ENCODE measurements at regions not wholly inside any gene's neighbourhood (a gene's known extent, or its start where the extent isn't known, plus 50 kb on each side); places are given as distances from the start of the nearest gene placed in this dataset.

GRCh38 chr3:117433427-117433826 is 723.8 kb downstream of the TUSC7 start:
- H3K4me3 Mint-ChIP-seq, result no peak overlapping the region
- no peaks in the 10 kb centered on the region for H3K36me3 Mint-ChIP-seq (ENCODE audit: low read depth)
- no peak overlapping the region for H3K27ac Mint-ChIP-seq
- Histone ChIP-seq H3K9me3 (ENCODE audit: control insufficient read depth in 1 of 2, insufficient read depth in 1 of 2, low read length in 2 of 2) (no peaks in the 10 kb centered on the region), H3K36me3 (ENCODE audit: insufficient read depth, low read length) (no peaks in the 10 kb centered on the region), H3K4me1 (ENCODE audit: insufficient read depth, low read length) (no peaks in the 10 kb centered on the region), H3K27ac (ENCODE audit: low read depth in 1 of 2, low read length in 2 of 2) (no peak overlapping the region), H3K4me3 (ENCODE audit: low read length) (no peak overlapping the region), H3K27me3 (ENCODE audit: control insufficient read depth in 1 of 2, insufficient read depth in 2 of 2, low read length in 2 of 2) (no peaks in the 10 kb centered on the region)
- no peaks in the 10 kb centered on the region for H3K4me1 Mint-ChIP-seq (ENCODE audit: low read depth)
- DNase-seq, result no peak
- no peak for ATAC-seq (ENCODE audit: poor library complexity)
- intact Hi-C loops (cut with DNase I, micrococcal nuclease), result no loop called here
- no peak for TF ChIP-seq CTCF (IDR thresholded peaks at IDR 0.05)
- H3K9me3 Mint-ChIP-seq, result no peaks in the 10 kb centered on the region
- CTCF ChIA-PET, result no interaction called here
- no peaks in the 10 kb centered on the region for H3K27me3 Mint-ChIP-seq
- POLR2A ChIA-PET, result no interaction called here

DNA sequence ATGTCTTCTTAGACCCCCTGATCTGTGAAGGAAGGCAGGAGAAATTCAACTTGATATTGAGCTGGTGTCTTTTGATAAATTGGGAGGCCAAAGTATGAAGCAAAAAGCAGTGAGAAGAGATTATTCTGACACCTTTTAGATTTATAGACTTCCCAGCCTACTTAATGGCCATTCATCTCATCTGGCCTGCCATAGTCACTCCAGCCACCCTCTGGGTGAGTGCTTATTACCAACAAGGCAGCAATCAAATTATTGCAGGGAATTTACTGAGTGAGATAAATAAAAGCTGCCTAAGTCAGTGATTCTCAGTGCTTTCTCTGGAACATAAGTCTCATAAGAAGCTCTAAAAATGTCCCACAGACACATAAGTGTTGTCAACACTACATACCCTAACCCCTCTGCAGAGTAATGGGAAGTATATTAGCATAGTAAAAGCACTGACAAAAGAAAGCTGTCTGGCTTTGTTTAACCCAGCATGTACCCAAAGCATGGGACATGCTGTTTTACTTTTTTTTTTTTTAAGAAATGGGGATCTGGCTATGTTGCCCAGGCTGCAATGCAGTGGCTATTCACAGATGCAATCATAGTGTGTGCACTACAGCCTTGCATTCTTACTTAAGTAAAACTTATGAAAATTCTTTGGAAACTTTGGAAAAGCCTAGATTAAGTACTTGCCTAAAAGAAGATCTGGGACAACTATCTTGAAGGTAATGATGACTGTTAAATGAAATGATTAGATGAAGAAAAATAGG is 725.3 kb downstream of the TUSC7 start:
- ATAC-seq (ENCODE audit: poor library complexity), result no peak
- Mint-ChIP-seq H3K4me1 (ENCODE audit: low read depth) (no peaks in the 10 kb centered on the region), H3K36me3 (ENCODE audit: low read depth) (no peaks in the 10 kb centered on the region), H3K27ac (no peak overlapping the region), H3K27me3 (no peaks in the 10 kb centered on the region), H3K9me3 (no peaks in the 10 kb centered on the region), H3K4me3 (no peak overlapping the region)
- ChIA-PET CTCF (no interaction called here), POLR2A (no interaction called here)
- Histone ChIP-seq H3K27ac (ENCODE audit: low read depth in 1 of 2, low read length in 2 of 2) (no peak overlapping the region), H3K4me1 (ENCODE audit: insufficient read depth, low read length) (no peaks in the 10 kb centered on the region), H3K9me3 (ENCODE audit: control insufficient read depth in 1 of 2, insufficient read depth in 1 of 2, low read length in 2 of 2) (no peaks in the 10 kb centered on the region), H3K4me3 (ENCODE audit: low read length) (no peak overlapping the region), H3K36me3 (ENCODE audit: insufficient read depth, low read length) (no peaks in the 10 kb centered on the region), H3K27me3 (ENCODE audit: control insufficient read depth in 1 of 2, insufficient read depth in 2 of 2, low read length in 2 of 2) (no peaks in the 10 kb centered on the region)
- DNase-seq, result no peak
- intact Hi-C loops (cut with DNase I, micrococcal nuclease), result no loop called here
- TF ChIP-seq CTCF (IDR thresholded peaks at IDR 0.05), result no peak

GRCh38 chr3:117435506-117435905 is 725.9 kb downstream of the TUSC7 start:
- Histone ChIP-seq H3K4me3 (ENCODE audit: low read length) (no peak overlapping the region), H3K9me3 (ENCODE audit: control insufficient read depth in 1 of 2, insufficient read depth in 1 of 2, low read length in 2 of 2) (no peaks in the 10 kb centered on the region), H3K36me3 (ENCODE audit: insufficient read depth, low read length) (no peaks in the 10 kb centered on the region), H3K27me3 (ENCODE audit: control insufficient read depth in 1 of 2, insufficient read depth in 2 of 2, low read length in 2 of 2) (no peaks in the 10 kb centered on the region), H3K4me1 (ENCODE audit: insufficient read depth, low read length) (no peaks in the 10 kb centered on the region), H3K27ac (ENCODE audit: low read depth in 1 of 2, low read length in 2 of 2) (no peak overlapping the region)
- no peak for TF ChIP-seq CTCF (IDR thresholded peaks at IDR 0.05)
- Mint-ChIP-seq H3K36me3 (ENCODE audit: low read depth) (no peaks in the 10 kb centered on the region), H3K27me3 (no peaks in the 10 kb centered on the region), H3K9me3 (no peaks in the 10 kb centered on the region), H3K27ac (no peak overlapping the region), H3K4me1 (ENCODE audit: low read depth) (no peaks in the 10 kb centered on the region), H3K4me3 (no peak overlapping the region)
- ChIA-PET POLR2A (no interaction called here), CTCF (no interaction called here)
- intact Hi-C loops (cut with DNase I, micrococcal nuclease), result no loop called here
- DNase-seq, result no peak
- no peak for ATAC-seq (ENCODE audit: poor library complexity)

Data from CD4-positive, alpha-beta T cell (primary cell).